ENCODE measurements at regions not wholly inside any gene's neighbourhood (a gene's known extent, or its start where the extent isn't known, plus 50 kb on each side); places are given as distances from the start of the nearest gene placed in this dataset.

DNA sequence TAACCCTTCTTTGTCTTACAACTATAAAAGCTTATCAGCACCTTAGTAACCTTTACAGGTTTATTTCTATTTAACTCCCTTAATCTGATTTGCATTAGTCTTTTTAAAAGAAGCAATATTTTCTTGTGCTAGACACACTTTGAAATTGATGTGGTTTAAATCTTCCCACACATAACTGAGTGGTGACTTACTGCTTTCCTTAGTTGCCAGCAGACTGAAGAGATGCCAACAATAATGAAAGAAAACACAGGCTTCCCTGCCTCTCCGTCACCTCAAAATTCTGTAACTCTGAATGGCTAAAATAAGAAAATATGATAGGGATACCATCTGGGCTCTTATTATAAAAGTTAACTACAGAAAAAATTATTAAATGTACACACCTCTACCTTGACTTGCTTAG, 196.8 kb downstream of the PTBP2 start:
- TF ChIP-seq CTCF (IDR thresholded peaks at IDR 0.05): no peak
- TF ChIP-seq POLR2A (IDR thresholded peaks at IDR 0.05): no peak
- DNase-seq (no peak), ATAC-seq (no peak)
- Histone ChIP-seq H3K36me3 (replicated peaks in 1 of 2; ENCODE audit: insufficient read depth in 1 of 2, low read depth in 2 of 2) (no peaks in the 10 kb centered on the region), H3K4me1 (no peaks in the 10 kb centered on the region), H3K9me3 (no peaks in the 10 kb centered on the region), H3K4me3 (no peak overlapping the region), H3K27ac (no peak overlapping the region), H3K27me3 (no peaks in the 10 kb centered on the region)
- 71 to 79% methylated on average over 1 of the region's 1 CpG for WGBS, 2 donors
- intact Hi-C loops (cut with DNase I): no loop called here

DNA sequence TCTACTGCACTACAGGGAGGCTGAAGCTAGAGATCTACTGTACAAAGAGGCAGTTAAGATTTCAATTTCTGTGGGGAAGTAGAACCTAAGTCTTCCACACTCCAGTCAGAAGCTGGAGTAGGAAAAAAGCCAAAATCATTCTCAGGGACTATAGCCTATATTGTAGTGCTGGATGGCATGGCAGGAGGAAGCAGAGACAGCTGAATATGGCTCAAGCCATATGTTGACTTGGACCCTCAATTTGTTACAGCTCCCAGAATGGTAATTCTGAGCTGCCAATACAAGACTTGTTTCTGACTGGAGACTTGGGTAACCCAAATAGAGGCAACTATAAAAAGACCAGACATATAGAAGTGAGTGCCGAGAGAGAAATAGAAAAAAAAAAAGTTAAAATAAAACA, 200.6 kb downstream of the PTBP2 start:
- 65 to 87% methylated on average over 1 of the region's 1 CpG for WGBS, 2 donors

GRCh38 chr1:96923753-96924152, 202.2 kb downstream of the PTBP2 start:
- H3K27me3 ChIP-seq: no peaks in the 10 kb centered on the region
- no peaks in the 10 kb centered on the region for H3K4me1 ChIP-seq
- H3K36me3 ChIP-seq (replicated peaks in 1 of 2; ENCODE audit: insufficient read depth in 1 of 2, low read depth in 2 of 2): no peaks in the 10 kb centered on the region
- no peak overlapping the region for H3K4me3 ChIP-seq
- intact Hi-C loops (cut with DNase I): no loop called here
- H3K9me3 ChIP-seq: peaks cover 0 to 6% (median 0%) of the 10 kb centered on the region in 3 donors
- no peak for ATAC-seq
- no peak for TF ChIP-seq POLR2A (IDR thresholded peaks at IDR 0.05)
- no peak for TF ChIP-seq CTCF (IDR thresholded peaks at IDR 0.05)
- no peak overlapping the region for H3K27ac ChIP-seq
- WGBS, 2 donors: 14 to 15% methylated on average over 1 of the region's 1 CpG
- no peak for DNase-seq

More for the DNA sequence above, 200.6 kb downstream of the PTBP2 start:
- ATAC-seq (no peak), DNase-seq (no peak)
- no peaks in the 10 kb centered on the region for H3K4me1 ChIP-seq
- no peak overlapping the region for H3K27ac ChIP-seq
- H3K27me3 ChIP-seq: no peaks in the 10 kb centered on the region
- intact Hi-C loops (cut with DNase I): no loop called here
- no peaks in the 10 kb centered on the region for H3K36me3 ChIP-seq (replicated peaks in 1 of 2; ENCODE audit: insufficient read depth in 1 of 2, low read depth in 2 of 2)
- no peak overlapping the region for H3K4me3 ChIP-seq
- H3K9me3 ChIP-seq: peaks cover 0 to 6% (median 0%) of the 10 kb centered on the region in 3 donors
- TF ChIP-seq CTCF (IDR thresholded peaks at IDR 0.05) (no peak), POLR2A (IDR thresholded peaks at IDR 0.05) (no peak)

- no peaks in the 10 kb centered on the region for H3K36me3 ChIP-seq (replicated peaks in 1 of 2; ENCODE audit: insufficient read depth in 1 of 2, low read depth in 2 of 2)
- DNase-seq (no peak), ATAC-seq (no peak)
- H3K9me3 ChIP-seq: peaks cover 0 to 6% (median 0%) of the 10 kb centered on the region in 3 donors
- H3K4me3 ChIP-seq: no peak overlapping the region
- no peaks in the 10 kb centered on the region for H3K4me1 ChIP-seq
- no peaks in the 10 kb centered on the region for H3K27me3 ChIP-seq
- H3K27ac ChIP-seq: no peak overlapping the region
- TF ChIP-seq POLR2A (IDR thresholded peaks at IDR 0.05) (no peak), CTCF (IDR thresholded peaks at IDR 0.05) (no peak)
- intact Hi-C loops (cut with DNase I): no loop called here
Measured at GRCh38 chr1:96926176-96926575, 204.6 kb downstream of the PTBP2 start.

GRCh38 chr1:96927125-96927524, 205.5 kb downstream of the PTBP2 start:
- H3K4me1 ChIP-seq: no peaks in the 10 kb centered on the region
- H3K36me3 ChIP-seq (replicated peaks in 1 of 2; ENCODE audit: insufficient read depth in 1 of 2, low read depth in 2 of 2): no peaks in the 10 kb centered on the region
- 63 to 68% methylated on average over 3 of the region's 3 CpGs for WGBS, 2 donors
- H3K9me3 ChIP-seq: peaks cover 0 to 6% (median 0%) of the 10 kb centered on the region in 3 donors
- H3K27ac ChIP-seq: no peak overlapping the region
- DNase-seq (no peak), ATAC-seq (no peak)
- intact Hi-C loops (cut with DNase I): no loop called here
- no peaks in the 10 kb centered on the region for H3K27me3 ChIP-seq
- no peak overlapping the region for H3K4me3 ChIP-seq
- TF ChIP-seq CTCF (IDR thresholded peaks at IDR 0.05) (no peak), POLR2A (IDR thresholded peaks at IDR 0.05) (no peak)
